ENCODE measurements at regions not wholly inside any gene's neighbourhood (a gene's known extent, or its start where the extent isn't known, plus 50 kb on each side); places are given as distances from the start of the nearest gene placed in this dataset.

GRCh38 chr22:22159384-22159783, 85.2 kb upstream of the VPREB1 start:
- no peaks in the 10 kb centered on the region for H3K36me3 ChIP-seq (ENCODE audit: insufficient read depth, low read length)
- no peaks in the 10 kb centered on the region for H3F3A ChIP-seq (ENCODE audit: insufficient read depth, low read length, poor library complexity, severe bottlenecking)
- no peak overlapping the region for H3K4me2 ChIP-seq (ENCODE audit: low read length)
- H3K27me3 ChIP-seq (ENCODE audit: insufficient read depth, low read depth, low read length), result peaks cover 17% of the 10 kb centered on the region
- no peaks in the 10 kb centered on the region for H3K79me2 ChIP-seq (replicated peaks; ENCODE audit: insufficient read depth, low read length)
- H4K20me1 ChIP-seq (ENCODE audit: insufficient read depth), result no peaks in the 10 kb centered on the region
- no peak overlapping the region for H3K4me3 ChIP-seq (ENCODE audit: low read length)
- no peak for TF ChIP-seq MXI1 (conservative IDR thresholded peaks at IDR 0.05; ENCODE audit: poor library complexity, severe bottlenecking)
- no peak for TF ChIP-seq RAD21 (conservative IDR thresholded peaks at IDR 0.05)
- TF ChIP-seq CTCF (IDR thresholded peaks at IDR 0.05; ENCODE audit: poor library complexity, severe bottlenecking), result no peak
- no peak for TF ChIP-seq EZH2 (IDR thresholded peaks at IDR 0.05; ENCODE audit: borderline replicate concordance, insufficient read depth, low read length, poor library complexity, severe bottlenecking)
- no peak for TF ChIP-seq EP300 (conservative IDR thresholded peaks at IDR 0.05; ENCODE audit: poor library complexity, severe bottlenecking)
- no peak for TF ChIP-seq POLR2AphosphoS5 (IDR thresholded peaks at IDR 0.05)
- no peak for TF ChIP-seq REST (IDR thresholded peaks at IDR 0.05; ENCODE audit: borderline replicate concordance)
- TF ChIP-seq SMC3 (conservative IDR thresholded peaks at IDR 0.05; ENCODE audit: poor library complexity), result no peak
- no peak for TF ChIP-seq TAF1 (IDR thresholded peaks at IDR 0.05; ENCODE audit: low read depth)
- no peaks in the 10 kb centered on the region for H3K9me3 ChIP-seq (ENCODE audit: low read length)
- no peak overlapping the region for H3K27ac ChIP-seq (ENCODE audit: low read length)
- no peak overlapping the region for H3K9ac ChIP-seq (ENCODE audit: low read length)
- H3K9me2 ChIP-seq (ENCODE audit: insufficient read depth, low read length), result no peaks in the 10 kb centered on the region
- no peak overlapping the region for H2AFZ ChIP-seq (ENCODE audit: low read depth, low read length)

- Histone ChIP-seq H3K4me3 (ENCODE audit: low read length) (no peak overlapping the region), H3F3A (ENCODE audit: insufficient read depth, low read length, poor library complexity, severe bottlenecking) (no peaks in the 10 kb centered on the region), H2AFZ (ENCODE audit: low read depth, low read length) (no peak overlapping the region), H3K9me3 (ENCODE audit: low read length) (no peaks in the 10 kb centered on the region), H3K9ac (ENCODE audit: low read length) (no peak overlapping the region), H3K36me3 (ENCODE audit: insufficient read depth, low read length) (no peaks in the 10 kb centered on the region), H3K27me3 (ENCODE audit: insufficient read depth, low read depth, low read length) (peaks cover 16% of the 10 kb centered on the region), H3K9me2 (ENCODE audit: insufficient read depth, low read length) (no peaks in the 10 kb centered on the region), H3K4me2 (ENCODE audit: low read length) (no peak overlapping the region), H3K27ac (ENCODE audit: low read length) (no peak overlapping the region), H4K20me1 (ENCODE audit: insufficient read depth) (no peaks in the 10 kb centered on the region), H3K79me2 (replicated peaks; ENCODE audit: insufficient read depth, low read length) (no peaks in the 10 kb centered on the region)
- TF ChIP-seq RAD21 (conservative IDR thresholded peaks at IDR 0.05), result no peak
- TF ChIP-seq POLR2AphosphoS5 (IDR thresholded peaks at IDR 0.05), result no peak
- no peak for TF ChIP-seq EZH2 (IDR thresholded peaks at IDR 0.05; ENCODE audit: borderline replicate concordance, insufficient read depth, low read length, poor library complexity, severe bottlenecking)
- no peak for TF ChIP-seq EP300 (conservative IDR thresholded peaks at IDR 0.05; ENCODE audit: poor library complexity, severe bottlenecking)
- TF ChIP-seq SMC3 (conservative IDR thresholded peaks at IDR 0.05; ENCODE audit: poor library complexity), result no peak
- no peak for TF ChIP-seq TAF1 (IDR thresholded peaks at IDR 0.05; ENCODE audit: low read depth)
Measured at GRCh38 chr22:22158965-22159364, 85.6 kb upstream of the VPREB1 start.
